GM12878 (cell line): ENCODE measurements at regions not wholly inside any gene's neighbourhood (a gene's known extent, or its start where the extent isn't known, plus 50 kb on each side); places are given as distances from the start of the nearest gene placed in this dataset.

ENCODE experiments used
- ASH2L ChIP-seq: fragments of 300-600, 200-600 bp; sonication (generic); IDR thresholded peaks from 2 replicates; pipeline ENCODE4 v1.6.1; 2017; ENCODE audit warnings: low read depth, mild to moderate bottlenecking, borderline replicate concordance
- EGR1 ChIP-seq, 2 experiments: IDR thresholded peaks; 1 replicate in 1 of 2; 2 replicates in 1 of 2; pipeline ENCODE4 v1.6.1; 2011 to 2012; ENCODE audit warnings: low read depth in 2 of 2, low read length in 2 of 2, borderline replicate concordance in 1 of 2, mild to moderate bottlenecking in 1 of 2, moderate library complexity in 1 of 2
- EZH2 ChIP-seq: IDR thresholded peaks from 2 replicates; pipeline ENCODE4 v1.6.1; 2012; ENCODE audit warnings: low read depth, mild to moderate bottlenecking, control low read depth, inconsistent platforms, low read length, borderline replicate concordance; ENCODE audit not compliant: control insufficient read depth
- POLR2A ChIP-seq: IDR thresholded peaks from 2 replicates; pipeline ENCODE4 v1.6.1; 2011; ENCODE audit warnings: low read depth, mild to moderate bottlenecking, low read length
- POLR2AphosphoS5 ChIP-seq: IDR thresholded peaks from 2 replicates; pipeline ENCODE4 v1.6.1; 2011; ENCODE audit warnings: mild to moderate bottlenecking, low read length, inconsistent platforms
- SREBF2 ChIP-seq: IDR thresholded peaks from 2 replicates; pipeline ENCODE4 v1.6.1; 2012; ENCODE audit warnings: mild to moderate bottlenecking, low read length
- TARDBP ChIP-seq: IDR thresholded peaks from 2 replicates; pipeline ENCODE4 v1.6.1; 2016; ENCODE audit warnings: borderline replicate concordance
- ZBTB4 ChIP-seq: fragments of 450-650 bp; formaldehyde crosslinking; IDR thresholded peaks from 2 replicates; pipeline ENCODE4 v1.4.0; 2022; ENCODE audit warnings: mild to moderate bottlenecking, moderate library complexity
- TF ChIP-seq, protein P1 (sequence below): fragments of 450-650 bp; IDR thresholded peaks from 2 replicates; pipeline ENCODE4 v1.6.1; 2017; ENCODE audit warnings: mild to moderate bottlenecking
- TF ChIP-seq, protein P2 (sequence below): fragments of 450-650 bp; IDR thresholded peaks from 2 replicates; pipeline ENCODE4 v1.6.1; 2014; ENCODE audit warnings: mild to moderate bottlenecking
- TF ChIP-seq, protein P3 (sequence below): fragments of 450-650 bp; IDR thresholded peaks from 2 replicates; pipeline ENCODE4 v1.6.1; 2016; ENCODE audit warnings: mild to moderate bottlenecking

GRCh38 chr18:69143084-69143483 is 257.6 kb upstream of the DOK6 start:
- TF ChIP-seq, protein P1, sequence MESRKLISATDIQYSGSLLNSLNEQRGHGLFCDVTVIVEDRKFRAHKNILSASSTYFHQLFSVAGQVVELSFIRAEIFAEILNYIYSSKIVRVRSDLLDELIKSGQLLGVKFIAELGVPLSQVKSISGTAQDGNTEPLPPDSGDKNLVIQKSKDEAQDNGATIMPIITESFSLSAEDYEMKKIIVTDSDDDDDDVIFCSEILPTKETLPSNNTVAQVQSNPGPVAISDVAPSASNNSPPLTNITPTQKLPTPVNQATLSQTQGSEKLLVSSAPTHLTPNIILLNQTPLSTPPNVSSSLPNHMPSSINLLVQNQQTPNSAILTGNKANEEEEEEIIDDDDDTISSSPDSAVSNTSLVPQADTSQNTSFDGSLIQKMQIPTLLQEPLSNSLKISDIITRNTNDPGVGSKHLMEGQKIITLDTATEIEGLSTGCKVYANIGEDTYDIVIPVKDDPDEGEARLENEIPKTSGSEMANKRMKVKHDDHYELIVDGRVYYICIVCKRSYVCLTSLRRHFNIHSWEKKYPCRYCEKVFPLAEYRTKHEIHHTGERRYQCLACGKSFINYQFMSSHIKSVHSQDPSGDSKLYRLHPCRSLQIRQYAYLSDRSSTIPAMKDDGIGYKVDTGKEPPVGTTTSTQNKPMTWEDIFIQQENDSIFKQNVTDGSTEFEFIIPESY = no peak
- no peak for TF ChIP-seq POLR2AphosphoS5
- TF ChIP-seq ZBTB4 (CRISPR knock-in tag) = no peak
- no peak for TF ChIP-seq EZH2
- TF ChIP-seq TARDBP = no peak
- TF ChIP-seq, protein P2, sequence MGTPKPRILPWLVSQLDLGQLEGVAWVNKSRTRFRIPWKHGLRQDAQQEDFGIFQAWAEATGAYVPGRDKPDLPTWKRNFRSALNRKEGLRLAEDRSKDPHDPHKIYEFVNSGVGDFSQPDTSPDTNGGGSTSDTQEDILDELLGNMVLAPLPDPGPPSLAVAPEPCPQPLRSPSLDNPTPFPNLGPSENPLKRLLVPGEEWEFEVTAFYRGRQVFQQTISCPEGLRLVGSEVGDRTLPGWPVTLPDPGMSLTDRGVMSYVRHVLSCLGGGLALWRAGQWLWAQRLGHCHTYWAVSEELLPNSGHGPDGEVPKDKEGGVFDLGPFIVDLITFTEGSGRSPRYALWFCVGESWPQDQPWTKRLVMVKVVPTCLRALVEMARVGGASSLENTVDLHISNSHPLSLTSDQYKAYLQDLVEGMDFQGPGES = no peak
- TF ChIP-seq POLR2A = no peak
- no peak for TF ChIP-seq SREBF2
- TF ChIP-seq, protein P3, sequence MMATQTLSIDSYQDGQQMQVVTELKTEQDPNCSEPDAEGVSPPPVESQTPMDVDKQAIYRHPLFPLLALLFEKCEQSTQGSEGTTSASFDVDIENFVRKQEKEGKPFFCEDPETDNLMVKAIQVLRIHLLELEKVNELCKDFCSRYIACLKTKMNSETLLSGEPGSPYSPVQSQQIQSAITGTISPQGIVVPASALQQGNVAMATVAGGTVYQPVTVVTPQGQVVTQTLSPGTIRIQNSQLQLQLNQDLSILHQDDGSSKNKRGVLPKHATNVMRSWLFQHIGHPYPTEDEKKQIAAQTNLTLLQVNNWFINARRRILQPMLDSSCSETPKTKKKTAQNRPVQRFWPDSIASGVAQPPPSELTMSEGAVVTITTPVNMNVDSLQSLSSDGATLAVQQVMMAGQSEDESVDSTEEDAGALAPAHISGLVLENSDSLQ = no peak
- no peak for TF ChIP-seq ASH2L
- no peak for TF ChIP-seq EGR1 (IDR thresholded peaks at IDR 0.05; ENCODE audit: borderline replicate concordance in 1 of 2, low read depth in 2 of 2, low read length in 2 of 2)
